ENCODE measurements at regions not wholly inside any gene's neighbourhood (a gene's known extent, or its start where the extent isn't known, plus 50 kb on each side); places are given as distances from the start of the nearest gene placed in this dataset.

- no peaks in the 10 kb centered on the region for H3K27me3 Mint-ChIP-seq (ENCODE audit: low read depth)
- no peaks in the 10 kb centered on the region for H3K36me3 Mint-ChIP-seq
- TF ChIP-seq RELA (CRISPR knock-in tag; IDR thresholded peaks at IDR 0.05; ENCODE audit: borderline replicate concordance): no peak
- no peak overlapping the region for H3K27ac Mint-ChIP-seq
- H3K4me3 Mint-ChIP-seq: no peak overlapping the region
- ChIA-PET POLR2A (no interaction called here), CTCF (no interaction called here)
- no peaks in the 10 kb centered on the region for H3K9me3 Mint-ChIP-seq
- H3K4me1 Mint-ChIP-seq: peaks cover 10% of the 10 kb centered on the region
- ATAC-seq (no peak), DNase-seq (ENCODE audit: low spot score) (no peak)
These were observed 96.2 kb upstream of the KCNMB2 start for GRCh38 chr3:178440043-178440442.

GRCh38 chr3:178443634-178444033 lies 92.6 kb upstream of the KCNMB2 start:
- Mint-ChIP-seq H3K4me1 (peaks cover 8% of the 10 kb centered on the region), H3K4me3 (no peak overlapping the region), H3K27ac (no peak overlapping the region), H3K36me3 (no peaks in the 10 kb centered on the region), H3K27me3 (ENCODE audit: low read depth) (no peaks in the 10 kb centered on the region), H3K9me3 (no peaks in the 10 kb centered on the region)
- TF ChIP-seq ZBTB43 (CRISPR knock-in tag; IDR thresholded peaks at IDR 0.05): no peak
- TF ChIP-seq, protein P1, sequence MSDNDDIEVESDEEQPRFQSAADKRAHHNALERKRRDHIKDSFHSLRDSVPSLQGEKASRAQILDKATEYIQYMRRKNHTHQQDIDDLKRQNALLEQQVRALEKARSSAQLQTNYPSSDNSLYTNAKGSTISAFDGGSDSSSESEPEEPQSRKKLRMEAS (CRISPR knock-in tag; IDR thresholded peaks at IDR 0.05): no peak
- ATAC-seq (no peak), DNase-seq (ENCODE audit: low spot score) (no peak)
- ChIA-PET CTCF (no interaction called here), POLR2A (no interaction called here)

DNA sequence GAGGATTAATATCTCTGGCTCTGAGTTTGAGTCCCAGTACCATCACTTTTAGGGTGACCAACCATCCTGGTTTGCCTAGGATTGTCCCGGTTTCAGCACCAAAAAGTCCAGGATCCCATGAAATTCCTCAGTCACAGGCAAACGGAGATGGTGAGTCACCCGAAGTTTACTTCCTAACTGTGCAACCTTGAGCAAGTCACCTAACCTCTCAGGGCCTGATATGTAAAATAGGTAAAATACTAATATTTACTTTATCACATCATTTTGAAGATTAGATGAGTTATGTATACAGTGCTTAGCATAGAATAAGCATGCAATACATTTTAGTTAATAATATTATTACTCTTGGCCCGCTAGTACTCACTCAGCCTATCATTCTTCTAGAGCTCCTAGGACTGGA lies 91.1 kb upstream of the KCNMB2 start:
- Mint-ChIP-seq H3K9me3 (peaks cover 8% of the 10 kb centered on the region), H3K4me1 (no peaks in the 10 kb centered on the region; the same call in 1 of the 2 replicates), H3K36me3 (no peaks in the 10 kb centered on the region), H3K4me3 (no peak overlapping the region), H3K27ac (no peak overlapping the region), H3K27me3 (ENCODE audit: low read depth) (no peaks in the 10 kb centered on the region)
- DNase-seq (ENCODE audit: low spot score) (no peak), ATAC-seq (no peak)
- ChIA-PET CTCF (no interaction called here), POLR2A (no interaction called here)
- TF ChIP-seq CREB1 (CRISPR knock-in tag; IDR thresholded peaks at IDR 0.05): no peak
- TF ChIP-seq, protein P2, sequence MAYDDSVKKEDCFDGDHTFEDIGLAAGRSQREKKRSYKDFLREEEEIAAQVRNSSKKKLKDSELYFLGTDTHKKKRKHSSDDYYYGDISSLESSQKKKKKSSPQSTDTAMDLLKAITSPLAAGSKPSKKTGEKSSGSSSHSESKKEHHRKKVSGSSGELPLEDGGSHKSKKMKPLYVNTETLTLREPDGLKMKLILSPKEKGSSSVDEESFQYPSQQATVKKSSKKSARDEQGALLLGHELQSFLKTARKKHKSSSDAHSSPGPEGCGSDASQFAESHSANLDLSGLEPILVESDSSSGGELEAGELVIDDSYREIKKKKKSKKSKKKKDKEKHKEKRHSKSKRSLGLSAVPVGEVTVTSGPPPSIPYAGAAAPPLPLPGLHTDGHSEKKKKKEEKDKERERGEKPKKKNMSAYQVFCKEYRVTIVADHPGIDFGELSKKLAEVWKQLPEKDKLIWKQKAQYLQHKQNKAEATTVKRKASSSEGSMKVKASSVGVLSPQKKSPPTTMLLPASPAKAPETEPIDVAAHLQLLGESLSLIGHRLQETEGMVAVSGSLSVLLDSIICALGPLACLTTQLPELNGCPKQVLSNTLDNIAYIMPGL (CRISPR knock-in tag; IDR thresholded peaks at IDR 0.05): no peak
- TF ChIP-seq JAZF1 (CRISPR knock-in tag; IDR thresholded peaks at IDR 0.05): no peak
- TF ChIP-seq E2F5 (CRISPR knock-in tag; IDR thresholded peaks at IDR 0.05): no peak
- TF ChIP-seq FOXP4 (CRISPR knock-in tag; IDR thresholded peaks at IDR 0.05): no peak

GRCh38 chr3:178446059-178446458 lies 90.2 kb upstream of the KCNMB2 start:
- Mint-ChIP-seq H3K4me3 (no peak overlapping the region), H3K27me3 (ENCODE audit: low read depth) (no peaks in the 10 kb centered on the region), H3K9me3 (peaks cover 8% of the 10 kb centered on the region), H3K4me1 (no peaks in the 10 kb centered on the region), H3K36me3 (no peaks in the 10 kb centered on the region), H3K27ac (no peak overlapping the region)
- no peak for DNase-seq (ENCODE audit: low spot score)
- no peak for ATAC-seq
- POLR2A ChIA-PET: interaction anchor here (0.6 kb wide), 1 partner anchor 916 kb away, joined by 3 read pairs; no protein-coding TSS in a partner anchor
- CTCF ChIA-PET: interaction anchor here (0.9 kb wide), 1 partner anchor 9 kb away, joined by 3 read pairs; no protein-coding TSS in a partner anchor
- TF ChIP-seq ATF1 (CRISPR knock-in tag; IDR thresholded peaks at IDR 0.05) (no peak), ELF4 (CRISPR knock-in tag; IDR thresholded peaks at IDR 0.05; ENCODE audit: low read depth) (no peak), OVOL2 (CRISPR knock-in tag; IDR thresholded peaks at IDR 0.05; ENCODE audit: borderline replicate concordance) (no peak), PRDM15 (CRISPR knock-in tag; IDR thresholded peaks at IDR 0.05) (no peak), PRRX2 (CRISPR knock-in tag; IDR thresholded peaks at IDR 0.05) (no peak), E2F5 (CRISPR knock-in tag; IDR thresholded peaks at IDR 0.05) (no peak)
